H9 (cell line): ENCODE measurements at regions not wholly inside any gene's neighbourhood (a gene's known extent, or its start where the extent isn't known, plus 50 kb on each side); places are given as distances from the start of the nearest gene placed in this dataset.

Experiments
- DNase-seq: peaks from one replicate; pipeline ENCODE4 v3.0.0-alpha.2; 2017
- H2AFZ ChIP-seq: one replicate; pipeline ENCODE4 v1.6.1; 2013; ENCODE audit warnings: mild to moderate bottlenecking, low read length, control low read depth, moderate library complexity
- H2AK5ac ChIP-seq: 2 replicates; pipeline ENCODE4 v1.6.1; 2013; ENCODE audit warnings: low read length, control low read depth, mixed read lengths; ENCODE audit not compliant: insufficient read length
- H2BK120ac ChIP-seq: one replicate; pipeline ENCODE4 v1.6.1; 2013; ENCODE audit warnings: low read depth, mild to moderate bottlenecking, low read length, control low read depth, inconsistent platforms; ENCODE audit not compliant: poor library complexity, severe bottlenecking
- H2BK12ac ChIP-seq: 2 replicates; pipeline ENCODE4 v1.6.1; 2013; ENCODE audit warnings: low read length, control low read depth, mixed read lengths, low read depth; ENCODE audit not compliant: insufficient read length
- H2BK15ac ChIP-seq: 2 replicates; pipeline ENCODE4 v1.6.1; 2013; ENCODE audit warnings: low read depth, low read length, control low read depth
- H2BK20ac ChIP-seq: one replicate; pipeline ENCODE4 v1.6.1; 2013; ENCODE audit warnings: low read depth, mild to moderate bottlenecking, low read length, control low read depth, inconsistent platforms; ENCODE audit not compliant: poor library complexity, severe bottlenecking
- H2BK5ac ChIP-seq: 2 replicates; pipeline ENCODE4 v1.6.1; 2013; ENCODE audit warnings: low read length, control low read depth, mixed read lengths; ENCODE audit not compliant: insufficient read length
- H3K14ac ChIP-seq: 2 replicates; pipeline ENCODE4 v1.6.1; 2013; ENCODE audit warnings: low read length, control low read depth; ENCODE audit not compliant: insufficient read depth
- H3K18ac ChIP-seq: 2 replicates; pipeline ENCODE4 v1.6.1; 2013; ENCODE audit warnings: low read depth, mild to moderate bottlenecking, mixed read lengths, low read length, control low read depth; ENCODE audit not compliant: insufficient read length
- H3K23ac ChIP-seq: 2 replicates; pipeline ENCODE4 v1.6.1; 2013; ENCODE audit warnings: low read length, control low read depth, mixed read lengths, low read depth; ENCODE audit not compliant: insufficient read length
- H3K23me2 ChIP-seq: 2 replicates; pipeline ENCODE4 v1.6.1; 2013; ENCODE audit warnings: low read depth, mild to moderate bottlenecking, mixed read lengths, low read length, control low read depth; ENCODE audit not compliant: insufficient read length, poor library complexity, severe bottlenecking
- H3K27ac ChIP-seq: 2 replicates; pipeline ENCODE4 v1.5.1; 2013; ENCODE audit warnings: low read length, control low read depth, mixed read lengths, low read depth; ENCODE audit not compliant: insufficient read length
- H3K27me3 ChIP-seq: 2 replicates; pipeline ENCODE4 v1.6.1; 2013; ENCODE audit warnings: low read length, control low read depth, inconsistent platforms; ENCODE audit not compliant: insufficient read depth
- H3K4ac ChIP-seq: 2 replicates; pipeline ENCODE4 v1.6.1; 2013; ENCODE audit warnings: low read depth, mild to moderate bottlenecking, control low read depth, inconsistent platforms, low read length, moderate library complexity
- H3K4me1 ChIP-seq: 2 replicates; pipeline ENCODE4 v1.6.1; 2013; ENCODE audit warnings: low read length, control low read depth, inconsistent platforms; ENCODE audit not compliant: insufficient read depth
- H3K4me2 ChIP-seq: 2 replicates; pipeline ENCODE4 v1.6.1; 2013; ENCODE audit warnings: low read length, control low read depth, mixed read lengths; ENCODE audit not compliant: insufficient read length, insufficient read depth
- H3K56ac ChIP-seq: 2 replicates; pipeline ENCODE4 v1.6.1; 2013; ENCODE audit warnings: low read depth, mild to moderate bottlenecking, mixed read lengths, low read length, control low read depth; ENCODE audit not compliant: insufficient read length
- H3K79me1 ChIP-seq: 2 replicates; pipeline ENCODE4 v1.6.1; 2013; ENCODE audit warnings: low read depth, mild to moderate bottlenecking, moderate library complexity, low read length, control low read depth, inconsistent platforms; ENCODE audit not compliant: insufficient read depth, poor library complexity, severe bottlenecking
- H3K79me2 ChIP-seq: 2 replicates; pipeline ENCODE4 v1.6.1; 2013; ENCODE audit warnings: low read length, control low read depth, inconsistent platforms; ENCODE audit not compliant: insufficient read depth
- H3K9ac ChIP-seq: 2 replicates; pipeline ENCODE4 v1.6.1; 2013; ENCODE audit warnings: low read length, control low read depth, mixed read lengths; ENCODE audit not compliant: insufficient read length; ENCODE audit errors: extremely low read depth
- H3K9me3 ChIP-seq: one replicate; pipeline ENCODE4 v1.6.1; 2013; ENCODE audit warnings: low read depth, low read length, inconsistent platforms; ENCODE audit not compliant: control insufficient read depth
- H3T11ph ChIP-seq: one replicate; pipeline ENCODE4 v1.6.1; 2013; ENCODE audit warnings: mild to moderate bottlenecking, low read length, control low read depth, inconsistent platforms
- H4K20me1 ChIP-seq: one replicate; pipeline ENCODE4 v1.6.1; 2013; ENCODE audit not compliant: control insufficient read depth, insufficient read length, insufficient read depth
- H4K5ac ChIP-seq: 2 replicates; pipeline ENCODE4 v1.6.1; 2013; ENCODE audit warnings: low read depth, mild to moderate bottlenecking, mixed read lengths, low read length, control low read depth; ENCODE audit not compliant: insufficient read length
- H4K8ac ChIP-seq: replicated peaks from 2 replicates; pipeline ENCODE4 v1.6.1; 2013; ENCODE audit warnings: low read length, control low read depth, mixed read lengths, low read depth; ENCODE audit not compliant: insufficient read length
- H4K91ac ChIP-seq: 2 replicates; pipeline ENCODE4 v1.6.1; 2013; ENCODE audit warnings: low read depth, mild to moderate bottlenecking, moderate library complexity, mixed read lengths, low read length, control low read depth; ENCODE audit not compliant: insufficient read length
- H3K27ac Mint-ChIP-seq, 3 experiments: 2 replicates in 2 of 3; 3 replicates in 1 of 3; pipeline ENCODE4 v1.8.0; 2020 to 2021; ENCODE audit warnings: mixed read lengths in 3 of 3, mild to moderate bottlenecking in 1 of 3, moderate library complexity in 1 of 3
- H3K27me3 Mint-ChIP-seq: 2 replicates; pipeline ENCODE4 v1.8.0; 2021; ENCODE audit warnings: low read depth, mild to moderate bottlenecking, moderate library complexity, mixed read lengths
- H3K36me3 Mint-ChIP-seq, 3 experiments: 2 replicates in 2 of 3; 3 replicates in 1 of 3; pipeline ENCODE4 v1.8.0; 2020 to 2021; ENCODE audit warnings: low read depth in 3 of 3, mixed read lengths in 3 of 3; ENCODE audit not compliant: insufficient read depth in 1 of 3
- H3K4me1 Mint-ChIP-seq, 2 experiments: 2 replicates each; pipeline ENCODE4 v1.8.0; 2020; ENCODE audit warnings: mixed read lengths in 2 of 2
- H3K4me3 Mint-ChIP-seq, 2 experiments: 2 replicates in 1 of 2; 3 replicates in 1 of 2; pipeline ENCODE4 v1.8.0; 2020 to 2021; ENCODE audit warnings: mild to moderate bottlenecking in 2 of 2, mixed read lengths in 2 of 2, moderate library complexity in 1 of 2
- H3K9me3 Mint-ChIP-seq, 2 experiments: 2 replicates in 1 of 2; 3 replicates in 1 of 2; pipeline ENCODE4 v1.8.0; 2020; ENCODE audit warnings: mild to moderate bottlenecking in 2 of 2, mixed read lengths in 2 of 2, moderate library complexity in 1 of 2
- WGBS: extraction: QIAGEN DNeasy Blood & Tissue Kit; methylation state at CpG from one replicate; pipeline ENCODE4 v1.1.7; 2013; ENCODE audit warnings: missing lambda C conversion rate, low lambda C conversion rate, mixed read lengths; ENCODE audit not compliant: insufficient read length; ENCODE audit errors: extremely low coverage; 5-methylcytosine and 5-hydroxymethylcytosine counted together
- TF ChIP-seq, protein P1 (sequence below): fragments of 200-600 bp; sonication (generic); conservative IDR thresholded peaks from 3 replicates; pipeline ENCODE4 v1.8.0; 2021; ENCODE audit warnings: antibody characterized with exemption, mild to moderate bottlenecking

DNA sequence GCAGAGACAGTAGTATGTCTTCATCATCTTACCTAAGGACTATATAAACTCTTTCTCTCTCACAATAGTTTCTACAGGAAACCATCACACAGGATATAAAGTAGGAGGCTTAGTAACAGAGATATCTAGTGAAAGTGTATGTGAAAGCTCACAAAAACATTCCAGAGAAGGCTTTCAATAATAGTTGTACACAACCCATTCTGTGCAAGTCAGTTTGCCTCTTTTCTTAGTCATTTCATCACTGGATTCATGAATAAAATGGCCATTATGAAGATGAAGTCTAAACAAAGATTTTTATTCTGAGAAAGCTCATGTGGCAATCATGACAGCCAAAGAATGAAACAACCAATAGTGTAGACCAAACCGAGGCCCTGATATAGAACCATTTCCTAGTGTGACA lies 178.8 kb downstream of the GNAT3 start:
- Histone ChIP-seq H3K4ac (no peak overlapping the region), H3K23me2 (no peaks in the 10 kb centered on the region), H3K27ac (no peak overlapping the region), H2BK20ac (no peak overlapping the region), H3K18ac (no peak overlapping the region), H2BK12ac (no peak overlapping the region), H2AFZ (no peak overlapping the region), H2AK5ac (no peak overlapping the region), H3K14ac (no peak overlapping the region), H2BK15ac (no peak overlapping the region), H2BK5ac (no peak overlapping the region), H3K56ac (no peak overlapping the region), H4K20me1 (no peaks in the 10 kb centered on the region), H3K79me2 (no peaks in the 10 kb centered on the region), H3K9me3 (no peaks in the 10 kb centered on the region), H3T11ph (no peak overlapping the region), H4K91ac (no peak overlapping the region), H3K23ac (no peak overlapping the region), H3K9ac (no peak overlapping the region), H2BK120ac (no peak overlapping the region), H4K5ac (no peak overlapping the region), H4K8ac (no peak overlapping the region), H3K4me2 (no peak overlapping the region), H3K27me3 (no peaks in the 10 kb centered on the region), H3K79me1 (no peaks in the 10 kb centered on the region), H3K4me1 (no peaks in the 10 kb centered on the region)
- TF ChIP-seq, protein P1, sequence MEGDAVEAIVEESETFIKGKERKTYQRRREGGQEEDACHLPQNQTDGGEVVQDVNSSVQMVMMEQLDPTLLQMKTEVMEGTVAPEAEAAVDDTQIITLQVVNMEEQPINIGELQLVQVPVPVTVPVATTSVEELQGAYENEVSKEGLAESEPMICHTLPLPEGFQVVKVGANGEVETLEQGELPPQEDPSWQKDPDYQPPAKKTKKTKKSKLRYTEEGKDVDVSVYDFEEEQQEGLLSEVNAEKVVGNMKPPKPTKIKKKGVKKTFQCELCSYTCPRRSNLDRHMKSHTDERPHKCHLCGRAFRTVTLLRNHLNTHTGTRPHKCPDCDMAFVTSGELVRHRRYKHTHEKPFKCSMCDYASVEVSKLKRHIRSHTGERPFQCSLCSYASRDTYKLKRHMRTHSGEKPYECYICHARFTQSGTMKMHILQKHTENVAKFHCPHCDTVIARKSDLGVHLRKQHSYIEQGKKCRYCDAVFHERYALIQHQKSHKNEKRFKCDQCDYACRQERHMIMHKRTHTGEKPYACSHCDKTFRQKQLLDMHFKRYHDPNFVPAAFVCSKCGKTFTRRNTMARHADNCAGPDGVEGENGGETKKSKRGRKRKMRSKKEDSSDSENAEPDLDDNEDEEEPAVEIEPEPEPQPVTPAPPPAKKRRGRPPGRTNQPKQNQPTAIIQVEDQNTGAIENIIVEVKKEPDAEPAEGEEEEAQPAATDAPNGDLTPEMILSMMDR, result no peak
- Mint-ChIP-seq H3K4me1 (peaks cover 0 to 3% of the 10 kb centered on the region in 2 experiments; a peak in 1 of 4 replicates), H3K9me3 (peaks cover 4% of the 10 kb centered on the region in 2 experiments; a peak in 3 of 5 replicates), H3K27me3 (no peaks in the 10 kb centered on the region), H3K4me3 (no peak overlapping the region), H3K36me3 (no peaks in the 10 kb centered on the region; a peak in 1 of 7 replicates), H3K27ac (no peak overlapping the region)
- WGBS, result no CpG with 5 or more reads among the region's 1 CpG
- no peak for DNase-seq
